Panc1 (cell line): ENCODE measurements at regions not wholly inside any gene's neighbourhood (a gene's known extent, or its start where the extent isn't known, plus 50 kb on each side); places are given as distances from the start of the nearest gene placed in this dataset.
A peak's percentile ranks its signal among the peaks of the same experiment; 100 is the strongest.
"Not testable (repeated sequence)": the region's sequence is repeated elsewhere in the genome, so short reads cannot be mapped to it uniquely, and the experiment has no call there.

Experiments
- ATAC-seq: fragments of 200-7000 bp; cut with Tn5 transposase; 2 replicates; pipeline ENCODE4 v1.9.1; 2020; ENCODE audit warnings: mild to moderate bottlenecking, moderate library complexity
- BruUV-seq: library from RNA; stranded (reverse); fragments of 400-500 nt; replicated peaks from 2 replicates; lab custom pipeline; 2021; lab: Mats Ljungman, UMichigan
- CTCF ChIA-PET: fragments of 300-600 bp; sonication (Branson Sonifier 250); formaldehyde crosslinking; loops from one replicate; lab custom pipeline; 2022; ENCODE audit warnings: antibody characterized with exemption; lab: Charles Lee
- POLR2A ChIA-PET: fragments of 300-600 bp; sonication (Branson Sonifier 250); formaldehyde crosslinking; loops from one replicate; lab custom pipeline; 2022; ENCODE audit warnings: antibody characterized with exemption; lab: Charles Lee
- DNase-seq: peaks from one replicate; pipeline ENCODE4 v3.0.0-alpha.2; 2010; ENCODE audit warnings: low read depth, low spot score
- H3K27ac ChIP-seq: 2 replicates; pipeline ENCODE4 v1.5.1; 2011; ENCODE audit warnings: mild to moderate bottlenecking, low read length, inconsistent platforms
- H3K27me3 ChIP-seq: fragments of 200-500 bp; sonication (Bioruptor generic); 2 replicates; pipeline ENCODE4 v1.6.0; 2014; ENCODE audit warnings: low read length, inconsistent platforms; ENCODE audit not compliant: control insufficient read depth, insufficient read depth
- H3K36me3 ChIP-seq: fragments of 200-500 bp; sonication (Bioruptor generic); 2 replicates; pipeline ENCODE4 v1.5.1; 2014; ENCODE audit warnings: inconsistent platforms, mild to moderate bottlenecking, low read length, moderate library complexity; ENCODE audit not compliant: control insufficient read depth, insufficient read depth
- H3K4me1 ChIP-seq: 2 replicates; pipeline ENCODE4 v1.5.1; 2011; ENCODE audit warnings: inconsistent platforms, mild to moderate bottlenecking, low read length, moderate library complexity; ENCODE audit not compliant: control insufficient read depth, insufficient read depth
- H3K4me3 ChIP-seq, 2 experiments: 2 replicates each; pipeline ENCODE4 v1.5.1; 2011 to 2012; ENCODE audit warnings: low read depth in 2 of 2, low read length in 2 of 2, mild to moderate bottlenecking in 2 of 2, inconsistent platforms in 1 of 2, moderate library complexity in 1 of 2
- H3K9me3 ChIP-seq: fragments of 200-500 bp; sonication (Bioruptor generic); 2 replicates; pipeline ENCODE4 v1.5.1; 2014; ENCODE audit warnings: low read depth, mild to moderate bottlenecking, inconsistent platforms, low read length, moderate library complexity; ENCODE audit not compliant: control insufficient read depth, insufficient read depth
- in situ Hi-C: cut with HindIII; loops from 2 replicates; pipeline ENCODE4 v1.10.0; 2016; ENCODE audit warnings: low sequenced_read_pairs, low pct_unique_long_range_greater_than_20kb
- intact Hi-C: fragments of 100-400 bp; cut with micrococcal nuclease; formaldehyde crosslinking; loops from one replicate; pipeline ENCODE4 v1.10.0; 2022; ENCODE audit not compliant: unreplicated experiment

DNA sequence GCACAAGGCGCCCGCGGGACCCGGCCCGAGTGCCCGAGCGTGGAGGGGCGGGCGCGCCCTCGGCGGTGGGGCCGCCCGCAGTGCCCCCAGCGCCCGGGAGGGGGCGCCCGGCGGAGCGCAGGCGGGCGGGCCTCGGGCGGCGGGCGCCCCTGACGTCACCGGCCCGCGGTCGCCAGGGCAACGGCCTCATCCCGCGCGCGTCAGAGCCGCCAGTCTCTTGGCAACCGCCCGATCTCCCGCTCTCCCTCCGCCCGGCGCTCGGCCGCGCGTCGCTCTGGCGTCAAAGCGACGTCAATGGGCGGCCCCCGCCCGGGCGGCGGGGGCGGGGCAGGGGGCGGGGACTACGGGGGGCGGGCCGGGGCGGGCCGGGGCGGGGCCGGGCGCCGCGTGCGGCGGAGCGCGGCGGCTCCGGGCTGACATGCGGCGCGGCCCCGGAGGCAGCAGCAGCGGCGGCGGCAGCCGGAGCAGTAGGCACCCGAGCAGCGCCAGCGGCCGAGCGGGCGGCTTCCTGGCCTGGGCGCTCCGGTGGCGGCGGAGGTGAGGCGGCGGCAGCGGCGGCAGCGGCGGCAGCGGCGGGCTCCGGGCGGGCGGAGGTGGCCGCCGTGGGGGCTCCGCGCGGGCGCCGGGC is 4410.6 kb upstream of the TPTE start:
- H3K4me1 ChIP-seq, POLR2A ChIA-PET, in situ Hi-C loops, H3K36me3 ChIP-seq, H3K9me3 ChIP-seq, BruUV-seq, H3K27me3 ChIP-seq, CTCF ChIA-PET, H3K4me3 ChIP-seq, DNase-seq, H3K27ac ChIP-seq, intact Hi-C loops: not testable (repeated sequence)
- peak; percentile 96 for ATAC-seq

GRCh38 chr21:6111354-6111753 is 4410.0 kb upstream of the TPTE start:
- CTCF ChIA-PET, BruUV-seq, H3K36me3 ChIP-seq, H3K27ac ChIP-seq, intact Hi-C loops, H3K27me3 ChIP-seq, H3K9me3 ChIP-seq, H3K4me1 ChIP-seq, DNase-seq, in situ Hi-C loops, POLR2A ChIA-PET, H3K4me3 ChIP-seq: not testable (repeated sequence)
- peak; percentile 56 for ATAC-seq

GRCh38 chr21:6118336-6118735 is 4403.0 kb upstream of the TPTE start:
- H3K27me3 ChIP-seq, H3K9me3 ChIP-seq, POLR2A ChIA-PET, H3K36me3 ChIP-seq, intact Hi-C loops, H3K4me1 ChIP-seq, DNase-seq, ATAC-seq, in situ Hi-C loops, CTCF ChIA-PET, H3K4me3 ChIP-seq, H3K27ac ChIP-seq, BruUV-seq: not testable (repeated sequence)

DNA sequence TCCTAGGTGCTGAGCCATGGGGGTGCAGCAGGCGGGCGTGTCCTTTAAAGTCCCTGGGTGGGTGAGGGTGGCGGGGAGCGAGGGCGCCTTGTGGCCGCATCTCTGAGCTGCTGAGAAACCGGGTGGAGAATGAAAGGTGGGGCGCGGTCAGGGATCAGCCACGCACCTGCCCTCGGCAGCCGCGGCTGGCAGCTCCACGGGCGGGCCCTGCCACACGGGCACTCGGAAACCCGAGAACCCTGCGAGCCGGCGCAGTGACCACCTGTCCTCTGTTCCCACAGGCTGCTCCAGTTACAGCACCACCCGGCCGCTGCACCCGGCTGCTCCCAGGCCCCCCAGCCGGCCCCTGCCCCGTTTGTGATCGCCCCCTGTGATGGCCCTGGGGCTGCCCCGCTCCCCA is 4400.5 kb upstream of the TPTE start:
- H3K27me3 ChIP-seq, POLR2A ChIA-PET, BruUV-seq, ATAC-seq, H3K27ac ChIP-seq, H3K9me3 ChIP-seq, DNase-seq, CTCF ChIA-PET, H3K4me3 ChIP-seq, in situ Hi-C loops, intact Hi-C loops, H3K4me1 ChIP-seq, H3K36me3 ChIP-seq: not testable (repeated sequence)

DNA sequence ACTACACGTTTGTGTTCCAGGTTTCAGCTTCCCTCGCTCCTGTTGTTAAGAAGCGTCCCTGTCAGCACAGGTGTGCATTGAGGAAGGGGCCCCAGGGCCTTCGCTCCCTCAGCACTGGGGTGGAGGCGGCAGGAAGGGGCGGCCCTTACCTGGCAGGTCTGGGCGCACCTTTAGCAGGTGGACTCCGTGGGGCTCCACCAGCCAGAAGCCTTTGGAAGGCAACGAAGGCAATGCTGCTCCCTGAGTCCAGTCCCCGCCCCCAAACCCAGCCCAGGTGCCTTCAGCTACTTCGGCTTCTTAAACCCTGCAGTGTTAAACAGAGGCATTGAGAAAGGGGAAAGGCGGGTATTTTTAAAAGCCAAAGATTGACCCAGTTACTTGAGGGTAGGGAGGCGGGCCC is 4398.8 kb upstream of the TPTE start:
- H3K27me3 ChIP-seq, H3K9me3 ChIP-seq, DNase-seq, intact Hi-C loops, H3K4me1 ChIP-seq, H3K36me3 ChIP-seq, H3K27ac ChIP-seq, H3K4me3 ChIP-seq, POLR2A ChIA-PET, ATAC-seq, CTCF ChIA-PET, in situ Hi-C loops: not testable (repeated sequence)
- BruUV-seq, result TSS peak; percentile 64

GRCh38 chr21:6123224-6123623 is 4398.2 kb upstream of the TPTE start:
- H3K9me3 ChIP-seq, H3K4me3 ChIP-seq, BruUV-seq, H3K27ac ChIP-seq, in situ Hi-C loops, DNase-seq, ATAC-seq, CTCF ChIA-PET, intact Hi-C loops, H3K4me1 ChIP-seq, H3K36me3 ChIP-seq, H3K27me3 ChIP-seq, POLR2A ChIA-PET: not testable (repeated sequence)

DNA sequence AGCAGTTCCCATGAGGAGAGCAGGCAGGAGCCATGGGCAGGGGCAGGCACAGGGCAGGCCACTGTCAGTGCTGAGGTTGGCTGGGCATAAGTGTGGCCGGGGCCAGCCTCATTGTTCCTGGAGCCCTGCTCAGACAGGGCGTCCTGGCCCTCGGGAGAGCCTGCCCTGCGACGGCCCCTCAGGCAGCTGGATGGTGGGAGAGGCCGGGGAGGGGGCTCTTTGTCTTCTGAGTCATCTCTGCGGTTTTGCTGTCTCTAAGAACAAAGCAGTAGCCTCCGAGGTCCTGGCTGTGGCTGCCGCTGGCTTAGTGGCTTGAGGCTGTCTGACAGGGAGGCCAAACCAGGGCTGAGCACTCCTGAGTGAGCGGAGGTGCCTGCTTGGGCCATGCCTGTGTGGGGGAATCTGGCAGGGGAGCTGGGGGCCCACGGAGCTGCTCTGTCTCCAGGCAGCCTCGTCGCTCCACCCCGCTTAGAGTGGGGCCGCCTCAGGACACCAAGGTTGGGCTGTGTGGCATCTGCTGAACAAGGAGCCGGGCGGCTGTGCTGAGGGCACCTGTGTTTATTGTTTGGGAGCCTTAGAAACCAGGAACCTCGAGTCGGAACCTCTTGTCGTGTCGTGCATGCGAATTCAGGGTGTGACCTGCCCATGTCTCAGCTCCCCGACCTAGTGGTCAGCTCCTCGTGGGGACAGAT is 4395.7 kb upstream of the TPTE start:
- POLR2A ChIA-PET, H3K4me1 ChIP-seq, DNase-seq, H3K4me3 ChIP-seq, H3K27me3 ChIP-seq, H3K36me3 ChIP-seq, BruUV-seq, H3K9me3 ChIP-seq, intact Hi-C loops, H3K27ac ChIP-seq, CTCF ChIA-PET, in situ Hi-C loops: not testable (repeated sequence)
- peak; percentile 69; the same call in 1 of the 2 replicates for ATAC-seq
